Smooth muscle cell (in vitro differentiated cells): ENCODE measurements at regions not wholly inside any gene's neighbourhood (a gene's known extent, or its start where the extent isn't known, plus 50 kb on each side); places are given as distances from the start of the nearest gene placed in this dataset.

Experiments
- DNase-seq: peaks from one replicate; lab custom pipeline; 2025; ENCODE audit not compliant: unreplicated experiment; lab: John Stamatoyannopoulos, UW
- H2AFZ ChIP-seq: fragments of 200-600 bp; sonication (generic); 2 replicates; pipeline ENCODE4 v1.6.0; 2016; ENCODE audit warnings: antibody characterized with exemption, low read depth, mild to moderate bottlenecking
- H3F3A ChIP-seq: fragments of 200-600 bp; sonication (generic); 2 replicates; pipeline ENCODE4 v1.6.0; 2017; ENCODE audit warnings: antibody characterized with exemption, low read depth
- H3K27ac ChIP-seq: fragments of 200-600 bp; sonication (generic); 2 replicates; pipeline ENCODE4 v1.5.1; 2016; ENCODE audit warnings: low read depth, mild to moderate bottlenecking
- H3K27me3 ChIP-seq: fragments of 200-600 bp; sonication (generic); 2 replicates; pipeline ENCODE4 v1.6.1; 2016; ENCODE audit warnings: low read depth, mild to moderate bottlenecking
- H3K36me3 ChIP-seq: fragments of 200-600 bp; sonication (generic); 2 replicates; pipeline ENCODE4 v1.5.1; 2016; ENCODE audit warnings: low read depth
- H3K4me1 ChIP-seq: fragments of 200-600 bp; sonication (generic); 2 replicates; pipeline ENCODE4 v1.5.1; 2016; ENCODE audit warnings: low read depth
- H3K4me2 ChIP-seq: fragments of 200-600 bp; sonication (generic); 2 replicates; pipeline ENCODE4 v1.6.0; 2016; ENCODE audit warnings: mild to moderate bottlenecking
- H3K4me3 ChIP-seq: fragments of 200-600 bp; sonication (generic); 2 replicates; pipeline ENCODE4 v1.5.1; 2016; ENCODE audit warnings: mild to moderate bottlenecking
- H3K79me2 ChIP-seq: fragments of 200-600 bp; sonication (generic); 2 replicates; pipeline ENCODE4 v1.6.0; 2016; ENCODE audit warnings: low read depth, mild to moderate bottlenecking
- H3K9ac ChIP-seq: fragments of 200-600 bp; sonication (generic); 2 replicates; pipeline ENCODE4 v1.6.0; 2016; ENCODE audit warnings: low read depth
- H3K9me3 ChIP-seq: fragments of 200-600 bp; sonication (generic); replicated peaks from 2 replicates; pipeline ENCODE4 v1.5.1; 2016; ENCODE audit warnings: low read depth
- H4K20me1 ChIP-seq: fragments of 200-600 bp; sonication (generic); 2 replicates; pipeline ENCODE4 v1.6.0; 2016; ENCODE audit warnings: low read depth
- CTCF ChIP-seq: fragments of 200-600 bp; sonication (generic); IDR thresholded peaks from 2 replicates; pipeline ENCODE4 v1.5.1; 2017; ENCODE audit warnings: borderline replicate concordance, mild to moderate bottlenecking, antibody characterized with exemption; ENCODE audit not compliant: insufficient read depth, poor library complexity, severe bottlenecking
- WGBS: methylation state at CpG from one replicate; pipeline ENCODE4 v1.1.7; 2016; ENCODE audit warnings: low lambda C conversion rate; 5-methylcytosine and 5-hydroxymethylcytosine counted together

GRCh38 chr7:17133977-17134376, 164.5 kb upstream of the AHR start:
- Histone ChIP-seq H3K4me2 (no peak overlapping the region), H3F3A (no peaks in the 10 kb centered on the region), H3K4me1 (peaks cover 12% of the 10 kb centered on the region), H3K9ac (no peak overlapping the region), H3K9me3 (no peaks in the 10 kb centered on the region), H3K27me3 (no peaks in the 10 kb centered on the region), H3K36me3 (no peaks in the 10 kb centered on the region), H2AFZ (no peak overlapping the region), H3K79me2 (no peaks in the 10 kb centered on the region), H4K20me1 (no peaks in the 10 kb centered on the region), H3K27ac (no peak overlapping the region), H3K4me3 (no peak overlapping the region)
- DNase-seq = no peak
- 97% methylated on average over 1 of the region's 1 CpG for WGBS
- no peak for TF ChIP-seq CTCF

- no peak overlapping the region for H3K9ac ChIP-seq
- H4K20me1 ChIP-seq = no peaks in the 10 kb centered on the region
- H3K27ac ChIP-seq = no peak overlapping the region
- DNase-seq = no peak
- no peaks in the 10 kb centered on the region for H3K79me2 ChIP-seq
- no peaks in the 10 kb centered on the region for H3K36me3 ChIP-seq
- TF ChIP-seq CTCF = no peak
- H3F3A ChIP-seq = no peaks in the 10 kb centered on the region
- H3K27me3 ChIP-seq = no peaks in the 10 kb centered on the region
- H3K9me3 ChIP-seq = no peaks in the 10 kb centered on the region
- no peak overlapping the region for H2AFZ ChIP-seq
- 100% methylated on average over 1 of the region's 1 CpG for WGBS
- H3K4me2 ChIP-seq = no peak overlapping the region
- no peak overlapping the region for H3K4me3 ChIP-seq
- H3K4me1 ChIP-seq = peaks cover 12% of the 10 kb centered on the region
Observed at GRCh38 chr7:17134786-17135185, 163.7 kb upstream of the AHR start.

DNA sequence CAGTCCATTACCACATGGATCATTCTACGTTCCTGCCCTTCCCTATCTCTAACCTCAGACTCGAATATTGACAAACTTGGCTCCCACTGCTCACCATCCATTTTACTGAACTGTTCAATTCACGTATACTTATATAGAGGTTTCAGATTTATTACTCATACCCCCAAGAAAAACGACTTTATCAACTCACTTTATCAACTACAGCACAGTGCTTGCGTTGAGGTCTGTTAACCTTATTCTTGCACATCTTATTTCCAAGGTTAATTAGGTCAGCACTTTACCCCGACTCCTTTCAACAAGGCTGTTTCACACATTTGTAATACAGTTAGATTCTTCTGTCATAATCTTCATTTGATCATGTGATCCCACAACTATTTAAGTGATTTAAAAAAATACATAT, 162.3 kb upstream of the AHR start:
- Histone ChIP-seq H3K9me3 (no peaks in the 10 kb centered on the region), H3K27me3 (no peaks in the 10 kb centered on the region), H3K79me2 (no peaks in the 10 kb centered on the region), H3K4me1 (peaks cover under 1% of the 10 kb centered on the region), H2AFZ (no peak overlapping the region), H3K36me3 (no peaks in the 10 kb centered on the region), H3K4me2 (no peak overlapping the region), H3K27ac (no peak overlapping the region), H3K4me3 (no peak overlapping the region), H3K9ac (no peak overlapping the region), H4K20me1 (no peaks in the 10 kb centered on the region), H3F3A (no peaks in the 10 kb centered on the region)
- WGBS = 83% methylated on average over 6 of the region's 6 CpGs
- no peak for DNase-seq
- no peak for TF ChIP-seq CTCF

- no peaks in the 10 kb centered on the region for H3F3A ChIP-seq
- H3K27me3 ChIP-seq = no peaks in the 10 kb centered on the region
- no peak overlapping the region for H2AFZ ChIP-seq
- H3K4me3 ChIP-seq = no peak overlapping the region
- H3K9me3 ChIP-seq = no peaks in the 10 kb centered on the region
- no peak for DNase-seq
- no peak overlapping the region for H3K4me2 ChIP-seq
- no peaks in the 10 kb centered on the region for H3K79me2 ChIP-seq
- TF ChIP-seq CTCF = no peak
- no peak overlapping the region for H3K27ac ChIP-seq
- no peaks in the 10 kb centered on the region for H3K36me3 ChIP-seq
- H3K4me1 ChIP-seq = no peaks in the 10 kb centered on the region
- no peaks in the 10 kb centered on the region for H4K20me1 ChIP-seq
- no peak overlapping the region for H3K9ac ChIP-seq
- 81% methylated on average over 1 of the region's 1 CpG for WGBS
Observed at GRCh38 chr7:17139081-17139480, 159.4 kb upstream of the AHR start.
